B cell (primary cell): ENCODE measurements at regions not wholly inside any gene's neighbourhood (a gene's known extent, or its start where the extent isn't known, plus 50 kb on each side); places are given as distances from the start of the nearest gene placed in this dataset.

Experiments
- CTCF ChIP-seq: fragments of 200-600 bp; IDR thresholded peaks from one replicate; pipeline ENCODE4 v1.8.0; 2022; ENCODE audit warnings: antibody characterized with exemption, mild to moderate bottlenecking
- EZH2 ChIP-seq: IDR thresholded peaks from 2 replicates; pipeline ENCODE4 v1.6.1; 2012; ENCODE audit warnings: borderline replicate concordance, low read depth, mild to moderate bottlenecking, moderate library complexity, low read length; ENCODE audit not compliant: insufficient read depth, poor library complexity, severe bottlenecking

GRCh38 chr3:24933401-24933800, 438.8 kb upstream of the THRB start:
- no peak for TF ChIP-seq CTCF
- no peak for TF ChIP-seq EZH2
